KMS-11 (cell line): ENCODE measurements at regions not wholly inside any gene's neighbourhood (a gene's known extent, or its start where the extent isn't known, plus 50 kb on each side); places are given as distances from the start of the nearest gene placed in this dataset.

Experiments used
- H2AFZ ChIP-seq: fragments of 200-600 bp; sonication (generic); 2 replicates; pipeline ENCODE4 v1.6.1; 2016; ENCODE audit warnings: antibody characterized with exemption, mixed run types, low read depth
- H3K27ac ChIP-seq: fragments of 200-600 bp; sonication (generic); 2 replicates; pipeline ENCODE4 v1.6.1; 2016; ENCODE audit warnings: mild to moderate bottlenecking, mixed run types
- H3K27me3 ChIP-seq: fragments of 200-600 bp; sonication (generic); 2 replicates; pipeline ENCODE4 v1.6.1; 2017; ENCODE audit warnings: mild to moderate bottlenecking, low read depth, mixed run types, moderate library complexity; ENCODE audit not compliant: insufficient read depth
- H3K36me3 ChIP-seq: fragments of 200-600 bp; sonication (generic); 2 replicates; pipeline ENCODE4 v1.6.1; 2017; ENCODE audit warnings: mild to moderate bottlenecking, mixed run types; ENCODE audit not compliant: insufficient read depth
- H3K4me1 ChIP-seq: fragments of 200-600 bp; sonication (generic); 2 replicates; pipeline ENCODE4 v1.6.1; 2016; ENCODE audit warnings: mild to moderate bottlenecking, low read depth, mixed run types; ENCODE audit not compliant: poor library complexity, severe bottlenecking
- H3K4me2 ChIP-seq: fragments of 200-600 bp; sonication (generic); 2 replicates; pipeline ENCODE4 v1.7.0; 2016; ENCODE audit warnings: mild to moderate bottlenecking, mixed run types
- H3K4me3 ChIP-seq: fragments of 200-600 bp; sonication (generic); IDR thresholded peaks from 2 replicates; pipeline ENCODE4 v1.6.1; 2017; ENCODE audit warnings: low read depth, low read length, mixed read lengths; ENCODE audit not compliant: insufficient read depth
- H3K79me2 ChIP-seq: fragments of 200-600 bp; sonication (generic); 2 replicates; pipeline ENCODE4 v1.6.1; 2016; ENCODE audit warnings: low read depth, mixed run types; ENCODE audit not compliant: insufficient read depth
- H3K9ac ChIP-seq: fragments of 200-600 bp; sonication (generic); 2 replicates; pipeline ENCODE4 v1.6.1; 2016; ENCODE audit warnings: mild to moderate bottlenecking, mixed run types
- H4K20me1 ChIP-seq: fragments of 200-600 bp; sonication (generic); 2 replicates; pipeline ENCODE4 v1.6.1; 2016; ENCODE audit warnings: mild to moderate bottlenecking, mixed run types; ENCODE audit not compliant: insufficient read depth
- TF ChIP-seq, protein P1 (sequence below): fragments of 200-600 bp; sonication (generic); conservative IDR thresholded peaks from 2 replicates; pipeline ENCODE4 v1.6.1; 2017; ENCODE audit warnings: low read depth, mild to moderate bottlenecking, antibody characterized with exemption, low read length, moderate library complexity, mixed read lengths

DNA sequence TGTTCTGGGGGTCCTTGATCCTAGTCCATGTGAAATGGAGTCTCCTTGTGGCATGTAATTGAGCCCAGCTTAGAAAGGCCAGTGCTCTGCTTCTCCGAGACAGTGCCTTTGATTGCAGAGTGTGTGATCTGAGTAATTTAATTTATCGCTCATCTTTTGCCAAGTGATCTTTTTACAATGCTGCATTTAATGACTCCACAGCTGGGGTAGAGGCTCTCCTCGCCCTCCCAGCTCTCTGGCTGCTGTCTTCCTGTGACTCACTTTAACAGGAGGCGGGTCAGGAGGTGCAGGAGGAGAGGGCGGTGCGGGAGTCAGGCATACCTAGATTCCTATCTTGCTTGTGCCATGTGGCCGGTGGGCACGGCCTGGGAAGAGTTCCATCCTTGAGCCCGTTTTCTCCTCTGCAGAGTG is 113.4 kb upstream of the FOXF1 start:
- Histone ChIP-seq H3K79me2 (no peaks in the 10 kb centered on the region), H3K36me3 (no peaks in the 10 kb centered on the region), H3K27me3 (no peaks in the 10 kb centered on the region; the same call in 1 of the 2 replicates), H2AFZ (no peak overlapping the region), H3K4me2 (no peak overlapping the region), H3K4me3 (no peak overlapping the region), H3K4me1 (no peaks in the 10 kb centered on the region), H3K9ac (no peak overlapping the region), H3K27ac (no peak overlapping the region), H4K20me1 (no peaks in the 10 kb centered on the region)
- TF ChIP-seq, protein P1, sequence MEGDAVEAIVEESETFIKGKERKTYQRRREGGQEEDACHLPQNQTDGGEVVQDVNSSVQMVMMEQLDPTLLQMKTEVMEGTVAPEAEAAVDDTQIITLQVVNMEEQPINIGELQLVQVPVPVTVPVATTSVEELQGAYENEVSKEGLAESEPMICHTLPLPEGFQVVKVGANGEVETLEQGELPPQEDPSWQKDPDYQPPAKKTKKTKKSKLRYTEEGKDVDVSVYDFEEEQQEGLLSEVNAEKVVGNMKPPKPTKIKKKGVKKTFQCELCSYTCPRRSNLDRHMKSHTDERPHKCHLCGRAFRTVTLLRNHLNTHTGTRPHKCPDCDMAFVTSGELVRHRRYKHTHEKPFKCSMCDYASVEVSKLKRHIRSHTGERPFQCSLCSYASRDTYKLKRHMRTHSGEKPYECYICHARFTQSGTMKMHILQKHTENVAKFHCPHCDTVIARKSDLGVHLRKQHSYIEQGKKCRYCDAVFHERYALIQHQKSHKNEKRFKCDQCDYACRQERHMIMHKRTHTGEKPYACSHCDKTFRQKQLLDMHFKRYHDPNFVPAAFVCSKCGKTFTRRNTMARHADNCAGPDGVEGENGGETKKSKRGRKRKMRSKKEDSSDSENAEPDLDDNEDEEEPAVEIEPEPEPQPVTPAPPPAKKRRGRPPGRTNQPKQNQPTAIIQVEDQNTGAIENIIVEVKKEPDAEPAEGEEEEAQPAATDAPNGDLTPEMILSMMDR: no peak

DNA sequence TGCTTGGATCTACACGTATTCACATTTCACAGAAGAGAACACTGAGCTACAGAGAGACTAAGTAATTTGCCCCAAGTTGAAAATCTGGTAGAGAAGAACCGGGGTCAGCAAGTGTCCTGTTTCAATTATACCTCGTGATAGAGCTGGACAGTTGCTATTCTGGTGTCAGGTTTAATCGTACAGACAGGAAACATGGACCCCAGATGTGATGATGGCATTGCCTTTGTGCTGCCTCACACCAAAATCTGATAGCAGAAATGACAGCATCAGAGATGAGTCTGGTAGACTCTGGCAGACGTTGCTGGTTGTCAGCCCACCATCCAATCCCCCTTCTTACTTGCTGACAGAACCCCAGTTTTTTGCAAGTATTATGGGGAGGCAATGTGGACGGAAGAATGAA is 112.1 kb upstream of the FOXF1 start:
- Histone ChIP-seq H3K4me1 (no peaks in the 10 kb centered on the region), H3K4me3 (no peak overlapping the region), H3K27ac (no peak overlapping the region), H3K9ac (no peak overlapping the region), H3K4me2 (no peak overlapping the region), H3K79me2 (no peaks in the 10 kb centered on the region), H3K36me3 (no peaks in the 10 kb centered on the region), H4K20me1 (no peaks in the 10 kb centered on the region), H2AFZ (no peak overlapping the region), H3K27me3 (peaks cover 4% of the 10 kb centered on the region; the same call in 1 of the 2 replicates)
- TF ChIP-seq, protein P1: no peak

DNA sequence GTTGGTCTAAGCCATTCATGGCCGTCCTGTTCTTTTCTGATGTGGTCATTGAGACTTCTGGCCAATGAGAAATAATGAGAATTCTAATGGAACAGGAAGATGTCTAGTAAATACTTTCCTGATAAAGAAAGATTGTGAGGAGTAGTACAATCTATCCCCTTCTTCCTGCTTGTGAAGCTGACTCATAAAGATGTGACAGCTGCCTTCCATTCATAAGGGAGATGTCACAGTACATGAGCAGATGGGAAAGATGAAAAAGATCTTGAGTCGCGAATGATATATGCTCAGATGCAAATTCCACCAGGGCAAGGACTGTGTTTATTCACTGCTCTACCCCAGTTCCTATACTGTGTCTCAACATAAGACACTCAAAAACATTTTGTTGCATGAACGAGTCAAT is 111.7 kb upstream of the FOXF1 start:
- H3K4me1 ChIP-seq: no peaks in the 10 kb centered on the region
- no peak overlapping the region for H2AFZ ChIP-seq
- H3K4me3 ChIP-seq: no peak overlapping the region
- TF ChIP-seq, protein P1: no peak
- no peak overlapping the region for H3K9ac ChIP-seq
- no peak overlapping the region for H3K27ac ChIP-seq
- no peaks in the 10 kb centered on the region for H3K79me2 ChIP-seq
- peaks cover 6% of the 10 kb centered on the region; the same call in 1 of the 2 replicates for H3K27me3 ChIP-seq
- no peak overlapping the region for H3K4me2 ChIP-seq
- no peaks in the 10 kb centered on the region for H3K36me3 ChIP-seq
- no peaks in the 10 kb centered on the region for H4K20me1 ChIP-seq

DNA sequence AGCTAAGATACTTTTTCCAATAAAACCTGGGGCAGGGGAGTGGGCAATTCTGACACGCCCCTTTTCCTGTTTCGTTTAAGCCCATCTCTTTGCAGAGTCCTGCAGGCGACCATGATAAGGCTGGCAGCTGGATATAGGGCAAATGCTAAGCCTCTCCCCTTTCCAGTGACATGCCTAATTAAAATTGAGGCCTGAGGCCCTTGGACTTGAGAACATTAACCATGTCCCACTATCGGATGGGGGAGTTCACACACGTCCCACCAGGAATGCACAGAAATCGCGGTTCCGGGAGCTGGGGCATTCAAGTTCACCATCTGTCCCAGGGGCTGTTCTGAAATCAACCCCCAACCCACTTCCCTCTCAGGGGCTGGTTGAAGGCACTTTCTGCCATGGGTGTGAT is 109.2 kb upstream of the FOXF1 start:
- Histone ChIP-seq H3K4me2 (no peak overlapping the region), H3K27me3 (peaks cover 11% of the 10 kb centered on the region; the same call in 1 of the 2 replicates), H3K36me3 (no peaks in the 10 kb centered on the region), H3K4me1 (no peaks in the 10 kb centered on the region), H3K4me3 (no peak overlapping the region), H4K20me1 (no peaks in the 10 kb centered on the region), H3K79me2 (no peaks in the 10 kb centered on the region), H3K9ac (no peak overlapping the region), H2AFZ (no peak overlapping the region), H3K27ac (no peak overlapping the region)
- TF ChIP-seq, protein P1: no peak
